Uterus (tissue), 2 donors: ENCODE measurements at regions not wholly inside any gene's neighbourhood (a gene's known extent, or its start where the extent isn't known, plus 50 kb on each side); places are given as distances from the start of the nearest gene placed in this dataset.

Experiments
- CTCF ChIP-seq, 4 experiments: fragments of 200-600 bp in 2 of 4; fragments of 450-650 bp in 2 of 4; sonication (generic) in 2 of 4; IDR thresholded peaks; one replicate each; pipeline ENCODE4 v1.5.1; 2016 to 2019; ENCODE audit warnings: antibody characterized with exemption in 4 of 4, mild to moderate bottlenecking in 2 of 4, moderate library complexity in 1 of 4
- POLR2A ChIP-seq, 2 donors: fragments of 450-650 bp; IDR thresholded peaks; one replicate each; pipeline ENCODE4 v1.6.1; 2016; ENCODE audit warnings: antibody characterized with exemption in 2 of 2, mild to moderate bottlenecking in 1 of 2, moderate library complexity in 1 of 2

- TF ChIP-seq POLR2A (IDR thresholded peaks at IDR 0.05) (no peak), CTCF (IDR thresholded peaks at IDR 0.05) (no peak)
Observed at GRCh38 chr4:19631814-19632213, 619.9 kb upstream of the SLIT2 start.
